LNCaP clone FGC (cell line): ENCODE measurements at regions not wholly inside any gene's neighbourhood (a gene's known extent, or its start where the extent isn't known, plus 50 kb on each side); places are given as distances from the start of the nearest gene placed in this dataset.
"Not testable (repeated sequence)": the region's sequence is repeated elsewhere in the genome, so short reads cannot be mapped to it uniquely, and the experiment has no call there.

ENCODE experiments used
- DNase-seq: peaks from one replicate; pipeline ENCODE4 v3.0.0-alpha.2; 2011; ENCODE audit warnings: low read depth
- H3K4me3 ChIP-seq: 2 replicates; pipeline ENCODE4 v1.5.1; 2011; ENCODE audit warnings: mild to moderate bottlenecking, low read depth, low read length, control low read depth
- TF ChIP-seq, protein P1 (sequence below): IDR thresholded peaks from 2 replicates; pipeline ENCODE4 v1.5.1; 2012; ENCODE audit warnings: mild to moderate bottlenecking; ENCODE audit not compliant: control insufficient read depth, insufficient read depth; ENCODE audit errors: extremely low read depth

DNA sequence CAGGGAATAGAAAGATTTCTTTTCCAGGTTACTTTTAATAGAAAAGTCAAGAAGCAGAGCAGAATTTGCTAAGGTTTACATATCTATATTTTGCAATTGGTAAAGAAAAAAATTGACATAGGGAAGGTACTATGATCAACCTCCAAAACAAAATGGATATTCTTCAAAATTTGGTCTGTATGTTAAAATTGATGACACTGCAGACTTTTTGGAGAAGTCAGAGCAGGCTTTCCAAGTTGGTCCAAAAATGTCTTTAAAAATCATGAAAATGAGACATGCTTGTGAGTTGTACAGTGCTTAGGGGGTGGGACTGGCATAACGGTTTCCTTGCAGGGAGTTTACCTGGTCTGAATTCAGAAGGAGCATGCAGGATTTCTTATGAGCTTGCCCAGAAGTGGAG is 77.0 kb downstream of the TFPI2 start:
- TF ChIP-seq, protein P1, sequence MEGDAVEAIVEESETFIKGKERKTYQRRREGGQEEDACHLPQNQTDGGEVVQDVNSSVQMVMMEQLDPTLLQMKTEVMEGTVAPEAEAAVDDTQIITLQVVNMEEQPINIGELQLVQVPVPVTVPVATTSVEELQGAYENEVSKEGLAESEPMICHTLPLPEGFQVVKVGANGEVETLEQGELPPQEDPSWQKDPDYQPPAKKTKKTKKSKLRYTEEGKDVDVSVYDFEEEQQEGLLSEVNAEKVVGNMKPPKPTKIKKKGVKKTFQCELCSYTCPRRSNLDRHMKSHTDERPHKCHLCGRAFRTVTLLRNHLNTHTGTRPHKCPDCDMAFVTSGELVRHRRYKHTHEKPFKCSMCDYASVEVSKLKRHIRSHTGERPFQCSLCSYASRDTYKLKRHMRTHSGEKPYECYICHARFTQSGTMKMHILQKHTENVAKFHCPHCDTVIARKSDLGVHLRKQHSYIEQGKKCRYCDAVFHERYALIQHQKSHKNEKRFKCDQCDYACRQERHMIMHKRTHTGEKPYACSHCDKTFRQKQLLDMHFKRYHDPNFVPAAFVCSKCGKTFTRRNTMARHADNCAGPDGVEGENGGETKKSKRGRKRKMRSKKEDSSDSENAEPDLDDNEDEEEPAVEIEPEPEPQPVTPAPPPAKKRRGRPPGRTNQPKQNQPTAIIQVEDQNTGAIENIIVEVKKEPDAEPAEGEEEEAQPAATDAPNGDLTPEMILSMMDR, result no peak
- no peak overlapping the region for H3K4me3 ChIP-seq
- DNase-seq, result no peak

DNA sequence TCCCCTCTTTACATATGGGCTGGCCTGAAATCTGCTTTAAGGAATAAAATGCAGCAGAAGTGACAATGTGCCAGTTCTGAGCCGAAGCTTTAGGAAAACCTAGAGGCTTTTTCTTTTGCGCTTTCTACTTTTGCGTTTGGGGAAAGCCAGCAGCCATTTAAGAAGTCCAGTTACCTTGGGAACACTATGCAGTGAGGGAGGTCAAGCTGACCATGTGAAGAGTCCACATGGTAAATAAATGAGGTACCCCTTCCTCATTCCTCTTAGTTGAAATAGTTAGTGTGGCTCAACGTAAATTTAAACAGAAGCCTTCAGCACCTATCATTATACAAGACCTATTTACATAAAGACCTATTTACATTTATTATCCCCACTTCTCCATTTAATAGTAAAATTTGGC is 78.5 kb downstream of the TFPI2 start:
- TF ChIP-seq, protein P1, result no peak
- DNase-seq, result no peak
- H3K4me3 ChIP-seq, result no peak overlapping the region

DNA sequence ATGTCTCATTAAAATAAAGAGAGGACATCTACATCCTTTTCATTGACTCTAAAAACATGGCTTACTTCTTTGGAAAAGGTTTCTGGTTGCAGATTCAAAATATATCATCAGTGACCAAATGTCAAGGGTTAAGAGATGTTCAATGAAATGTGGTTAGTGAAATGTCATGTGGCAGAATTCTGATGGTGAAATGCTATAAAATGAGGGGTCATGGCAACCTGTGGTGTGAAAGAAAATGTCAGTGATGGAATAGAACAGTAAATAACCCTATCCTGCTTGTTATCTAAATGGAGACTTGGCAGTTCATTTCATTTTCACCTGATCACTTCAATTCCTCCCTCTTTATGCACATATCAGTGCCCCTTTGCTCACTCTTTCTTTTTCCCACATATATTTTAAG is 79.4 kb downstream of the TFPI2 start:
- TF ChIP-seq, protein P1, result no peak
- DNase-seq, result no peak
- H3K4me3 ChIP-seq, result no peak overlapping the region

DNA sequence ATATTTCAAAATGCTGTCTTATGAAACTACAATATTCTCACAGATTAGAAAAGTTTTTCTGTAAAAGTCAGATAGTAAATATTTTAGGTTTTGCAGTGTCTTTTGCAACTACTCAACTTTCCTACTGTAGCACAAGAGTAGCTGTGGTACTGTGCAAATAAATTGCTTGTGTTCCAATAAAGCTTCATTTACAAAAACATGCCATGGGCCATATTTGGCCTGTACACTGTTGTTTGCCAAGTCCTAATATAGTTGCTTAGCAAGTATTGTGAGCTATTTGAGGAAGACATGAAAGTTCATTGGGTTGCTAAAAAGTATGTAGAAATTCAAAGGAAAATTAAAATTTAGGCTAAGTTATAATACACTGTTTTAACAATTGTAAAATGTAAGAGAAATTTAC is 80.0 kb downstream of the TFPI2 start:
- H3K4me3 ChIP-seq, result no peak overlapping the region
- peak; percentile 69 for DNase-seq

DNA sequence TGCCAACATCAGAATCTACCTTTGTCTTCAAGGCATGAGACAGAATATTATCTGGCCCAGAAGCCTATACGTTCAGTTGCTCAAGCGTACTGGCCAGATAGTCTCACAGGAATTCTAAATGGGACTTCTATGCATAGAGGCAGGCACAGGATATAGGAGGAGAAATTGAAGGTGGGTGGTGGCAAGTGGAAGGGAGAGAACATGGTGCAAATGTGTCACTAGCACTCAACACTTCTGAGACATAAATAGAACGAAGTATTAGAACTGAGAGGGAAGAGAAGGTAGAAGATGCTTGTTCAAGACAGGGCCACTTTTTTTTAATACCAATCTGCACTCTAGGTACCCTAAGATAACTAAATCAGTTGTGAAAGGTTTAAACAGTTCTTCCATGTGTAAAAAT is 85.8 kb downstream of the TFPI2 start:
- TF ChIP-seq, protein P1, result no peak

More for the DNA sequence above, 80.0 kb downstream of the TFPI2 start:
- TF ChIP-seq, protein P1, result no peak

DNA sequence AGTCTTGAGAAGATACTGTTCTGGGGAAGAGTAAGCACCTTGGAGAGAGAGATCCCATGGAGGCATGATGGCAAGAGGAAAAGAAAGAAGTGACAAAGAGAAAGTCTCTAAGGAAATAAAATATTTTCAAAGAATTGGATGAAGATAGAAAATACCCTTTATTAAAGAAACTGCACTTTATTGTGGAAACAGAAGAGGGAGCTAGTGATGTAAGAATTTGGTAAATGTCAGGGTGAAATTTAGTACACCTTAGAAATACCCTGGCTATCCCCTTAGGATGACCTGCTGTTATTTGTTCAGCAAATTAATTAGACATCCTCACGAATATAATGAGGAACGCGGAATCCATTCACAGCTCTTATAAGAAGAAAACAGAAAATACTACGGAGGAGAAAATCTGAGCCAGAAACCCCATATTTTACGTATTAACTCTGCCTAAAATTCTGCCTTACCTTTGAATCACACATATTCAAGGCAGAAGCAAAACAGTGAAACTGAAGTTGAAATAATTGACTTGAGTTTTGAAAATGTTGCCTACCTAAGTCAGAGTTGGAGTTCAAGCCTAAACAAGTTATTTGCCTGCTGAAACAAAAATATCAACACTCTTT is 90.7 kb downstream of the TFPI2 start:
- H3K4me3 ChIP-seq, result no peak overlapping the region
- DNase-seq, result no peak
- TF ChIP-seq, protein P1, result peak; percentile 61

More for the DNA sequence above, 85.8 kb downstream of the TFPI2 start:
- no peak for DNase-seq
- H3K4me3 ChIP-seq, result no peak overlapping the region

DNA sequence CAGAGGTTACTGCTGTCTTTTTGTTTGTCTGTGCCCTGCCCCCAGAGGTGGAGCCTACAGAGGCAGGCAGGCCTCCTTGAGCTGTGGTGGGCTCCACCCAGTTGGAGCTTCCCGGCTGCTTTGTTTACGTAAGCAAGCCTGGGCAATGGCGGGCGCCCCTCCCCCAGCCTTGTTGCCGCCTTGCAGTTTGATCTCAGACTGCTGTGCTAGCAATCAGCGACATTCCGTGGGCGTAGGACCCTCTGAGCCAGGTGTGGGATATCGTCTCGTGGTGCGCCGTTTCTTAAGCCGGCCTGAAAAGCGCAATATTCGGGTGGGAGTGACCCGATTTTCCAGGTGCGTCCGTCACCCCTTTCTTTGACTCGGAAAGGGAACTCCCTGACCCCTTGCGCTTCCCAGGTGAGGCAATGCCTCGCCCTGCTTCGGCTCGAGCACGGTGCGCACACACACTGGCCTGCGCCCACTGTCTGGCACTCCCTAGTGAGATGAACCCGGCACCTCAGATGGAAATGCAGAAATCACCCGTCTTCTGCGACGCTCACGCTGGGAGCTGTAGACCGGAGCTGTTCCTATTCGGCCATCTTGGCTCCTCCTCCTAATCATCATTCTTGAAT is 97.4 kb downstream of the TFPI2 start:
- H3K4me3 ChIP-seq, DNase-seq: not testable (repeated sequence)
